Activated CD4-positive, alpha-beta T cell treated with anti-CD3 and anti-CD28 coated beads for 36 hours (primary cell): ENCODE measurements at regions not wholly inside any gene's neighbourhood (a gene's known extent, or its start where the extent isn't known, plus 50 kb on each side); places are given as distances from the start of the nearest gene placed in this dataset.

Experiments
- ATAC-seq: fragments of 200-7000 bp; cut with Tn5 transposase; one replicate; pipeline ENCODE4 v1.10.0; 2021; ENCODE audit warnings: mild to moderate bottlenecking, moderate library complexity
- CTCF ChIA-PET: fragments of 350-600 bp; sonication (Branson Sonifier 250); formaldehyde crosslinking; loops from one replicate; lab custom pipeline; 2021; ENCODE audit warnings: antibody characterized with exemption; lab: Charles Lee
- POLR2A ChIA-PET: fragments of 350-600 bp; sonication (Branson Sonifier 250); formaldehyde crosslinking; loops from one replicate; lab custom pipeline; 2021; ENCODE audit warnings: antibody characterized with exemption, inconsistent platforms; lab: Charles Lee
- DNase-seq: peaks from one replicate; pipeline ENCODE4 v3.0.0-alpha.2; 2020
- H3K27ac Mint-ChIP-seq: one replicate; pipeline ENCODE4 v1.8.0; 2021; ENCODE audit warnings: mixed read lengths
- H3K27me3 Mint-ChIP-seq: one replicate; pipeline ENCODE4 v1.8.0; 2021; ENCODE audit warnings: mixed read lengths
- H3K36me3 Mint-ChIP-seq: one replicate; pipeline ENCODE4 v1.8.0; 2021; ENCODE audit warnings: low read depth, mixed read lengths
- H3K4me1 Mint-ChIP-seq: one replicate; pipeline ENCODE4 v1.8.0; 2021; ENCODE audit warnings: mixed read lengths
- H3K4me3 Mint-ChIP-seq: one replicate; pipeline ENCODE4 v1.8.0; 2021; ENCODE audit warnings: mild to moderate bottlenecking, moderate library complexity, mixed read lengths
- H3K9me3 Mint-ChIP-seq: one replicate; pipeline ENCODE4 v1.8.0; 2021; ENCODE audit warnings: low read depth, mixed read lengths
- intact Hi-C, 2 experiments: fragments of 100-400 bp; cut with DNase I in 1 of 2; cut with micrococcal nuclease in 1 of 2; formaldehyde crosslinking; loops; one replicate each; pipeline versions ENCODE4 v1.14.2 to v1.15.1; 2022 to 2024; cut with DNase I, micrococcal nuclease

- intact Hi-C loops = loop anchor here (1.0 to 2.0 kb wide), 3 partner anchors 26 to 300 kb away; no protein-coding TSS in a partner anchor
- Mint-ChIP-seq H3K27ac (no peak overlapping the region), H3K36me3 (no peaks in the 10 kb centered on the region), H3K27me3 (peaks cover 22% of the 10 kb centered on the region), H3K4me1 (no peaks in the 10 kb centered on the region), H3K4me3 (no peak overlapping the region), H3K9me3 (no peaks in the 10 kb centered on the region)
- ATAC-seq = peak; percentile 86
- ChIA-PET POLR2A (interaction anchor here (0.6 kb wide), 2 partner anchors 37 to 1683 kb away, joined by 3 to 4 read pairs; no protein-coding TSS in a partner anchor), CTCF (interaction anchor here (0.6 to 3.1 kb wide), 14 partner anchors 9 to 766 kb away, joined by 3 to 18 read pairs (median 4); no protein-coding TSS in a partner anchor)
- peak; percentile 56 for DNase-seq
These were observed 83.5 kb downstream of the SYF2 start for GRCh38 chr1:25148673-25149300.

GRCh38 chr1:25146451-25146855 is 85.8 kb downstream of the SYF2 start:
- Mint-ChIP-seq H3K27me3 (peaks cover 19% of the 10 kb centered on the region), H3K4me1 (no peaks in the 10 kb centered on the region), H3K36me3 (no peaks in the 10 kb centered on the region), H3K27ac (no peak overlapping the region), H3K9me3 (no peaks in the 10 kb centered on the region), H3K4me3 (no peak overlapping the region)
- CTCF ChIA-PET = interaction anchor here (2.4 to 3.1 kb wide), 2 partner anchors 28 to 299 kb away, joined by 15 to 18 read pairs; no protein-coding TSS in a partner anchor
- POLR2A ChIA-PET = no interaction called here
- intact Hi-C loops = no loop called here
- no peak for DNase-seq
- no peak for ATAC-seq

GRCh38 chr1:25145775-25146393 is 86.4 kb downstream of the SYF2 start:
- Mint-ChIP-seq H3K4me3 (no peak overlapping the region), H3K36me3 (no peaks in the 10 kb centered on the region), H3K27ac (no peak overlapping the region), H3K4me1 (no peaks in the 10 kb centered on the region), H3K9me3 (no peaks in the 10 kb centered on the region), H3K27me3 (peaks cover 17% of the 10 kb centered on the region)
- ChIA-PET POLR2A (no interaction called here), CTCF (interaction anchor here (0.7 kb wide), 1 partner anchor 316 kb away, joined by 3 read pairs; no protein-coding TSS in a partner anchor)
- DNase-seq (no peak), ATAC-seq (no peak)
- intact Hi-C loops = no loop called here

- Mint-ChIP-seq H3K4me3 (no peak overlapping the region), H3K27me3 (peaks cover 20% of the 10 kb centered on the region), H3K27ac (no peak overlapping the region), H3K36me3 (no peaks in the 10 kb centered on the region), H3K4me1 (no peaks in the 10 kb centered on the region), H3K9me3 (no peaks in the 10 kb centered on the region)
- CTCF ChIA-PET = interaction anchor here (0.6 to 1.6 kb wide), 4 partner anchors 8 to 1964 kb away, joined by 3 to 4 read pairs (median 3); no protein-coding TSS in a partner anchor
- intact Hi-C loops = no loop called here
- DNase-seq (no peak), ATAC-seq (no peak)
- POLR2A ChIA-PET = no interaction called here
These were observed 92.1 kb downstream of the SYF2 start for GRCh38 chr1:25140073-25140797.

- peaks cover 20% of the 10 kb centered on the region for H3K27me3 Mint-ChIP-seq
- ChIA-PET CTCF (interaction anchor here (0.8 kb wide), 1 partner anchor 17 kb away, joined by 3 read pairs; no protein-coding TSS in a partner anchor), POLR2A (no interaction called here)
- no peak overlapping the region for H3K4me3 Mint-ChIP-seq
- no peaks in the 10 kb centered on the region for H3K36me3 Mint-ChIP-seq
- H3K4me1 Mint-ChIP-seq = no peaks in the 10 kb centered on the region
- no peak overlapping the region for H3K27ac Mint-ChIP-seq
- ATAC-seq = no peak
- H3K9me3 Mint-ChIP-seq = no peaks in the 10 kb centered on the region
- intact Hi-C loops = no loop called here
- no peak for DNase-seq
These were observed 94.5 kb downstream of the SYF2 start for GRCh38 chr1:25137521-25138395.

GRCh38 chr1:25137106-25137505 is 95.2 kb downstream of the SYF2 start:
- DNase-seq (no peak), ATAC-seq (no peak)
- CTCF ChIA-PET = interaction anchor here (0.8 kb wide), 1 partner anchor 16 kb away, joined by 3 read pairs; no protein-coding TSS in a partner anchor
- Mint-ChIP-seq H3K27me3 (peaks cover 20% of the 10 kb centered on the region), H3K27ac (no peak overlapping the region), H3K9me3 (no peaks in the 10 kb centered on the region), H3K4me3 (no peak overlapping the region), H3K4me1 (no peaks in the 10 kb centered on the region), H3K36me3 (no peaks in the 10 kb centered on the region)
- POLR2A ChIA-PET = no interaction called here
- intact Hi-C loops = no loop called here

GRCh38 chr1:25135909-25136308 is 96.4 kb downstream of the SYF2 start:
- Mint-ChIP-seq H3K27ac (no peak overlapping the region), H3K4me3 (no peak overlapping the region), H3K4me1 (no peaks in the 10 kb centered on the region), H3K36me3 (no peaks in the 10 kb centered on the region), H3K9me3 (no peaks in the 10 kb centered on the region), H3K27me3 (peaks cover 18% of the 10 kb centered on the region)
- ChIA-PET POLR2A (no interaction called here), CTCF (no interaction called here)
- no peak for ATAC-seq
- DNase-seq = no peak
- intact Hi-C loops = no loop called here

- ChIA-PET POLR2A (no interaction called here), CTCF (interaction anchor here (0.5 to 0.8 kb wide), 2 partner anchors 19 to 68 kb away, joined by 3 to 4 read pairs; no protein-coding TSS in a partner anchor)
- intact Hi-C loops = no loop called here
- Mint-ChIP-seq H3K27ac (no peak overlapping the region), H3K4me3 (no peak overlapping the region), H3K27me3 (peaks cover 12% of the 10 kb centered on the region), H3K9me3 (no peaks in the 10 kb centered on the region), H3K36me3 (no peaks in the 10 kb centered on the region), H3K4me1 (no peaks in the 10 kb centered on the region)
- ATAC-seq (no peak), DNase-seq (no peak)
These were observed 97.4 kb downstream of the SYF2 start for GRCh38 chr1:25134801-25135461.

GRCh38 chr1:25134307-25134706 is 98.0 kb downstream of the SYF2 start:
- no peaks in the 10 kb centered on the region for H3K4me1 Mint-ChIP-seq
- POLR2A ChIA-PET = no interaction called here
- H3K9me3 Mint-ChIP-seq = no peaks in the 10 kb centered on the region
- CTCF ChIA-PET = interaction anchor here (0.6 kb wide), 1 partner anchor 313 kb away, joined by 5 read pairs; no protein-coding TSS in a partner anchor
- no peak overlapping the region for H3K4me3 Mint-ChIP-seq
- intact Hi-C loops = no loop called here
- H3K27ac Mint-ChIP-seq = no peak overlapping the region
- peaks cover 7% of the 10 kb centered on the region for H3K27me3 Mint-ChIP-seq
- DNase-seq (no peak), ATAC-seq (no peak)
- H3K36me3 Mint-ChIP-seq = no peaks in the 10 kb centered on the region

- Mint-ChIP-seq H3K27me3 (no peaks in the 10 kb centered on the region), H3K36me3 (no peaks in the 10 kb centered on the region), H3K27ac (no peak overlapping the region), H3K4me3 (no peak overlapping the region), H3K4me1 (peaks cover 2% of the 10 kb centered on the region), H3K9me3 (no peaks in the 10 kb centered on the region)
- ATAC-seq (no peak), DNase-seq (no peak)
- intact Hi-C loops = no loop called here
- ChIA-PET CTCF (interaction anchor here (0.6 to 1.7 kb wide), 3 partner anchors 14 to 228 kb away, joined by 3 to 4 read pairs (median 3); no protein-coding TSS in a partner anchor), POLR2A (no interaction called here)
These were observed 100.5 kb downstream of the SYF2 start for GRCh38 chr1:25131794-25132193.
